CD8-positive, alpha-beta memory T cell (primary cell): ENCODE measurements at regions not wholly inside any gene's neighbourhood (a gene's known extent, or its start where the extent isn't known, plus 50 kb on each side); places are given as distances from the start of the nearest gene placed in this dataset.

Experiments
- CTCF ChIA-PET: fragments of 350-600 bp; sonication (Branson Sonifier 250); formaldehyde crosslinking; loops from one replicate; lab custom pipeline; 2021; ENCODE audit warnings: antibody characterized with exemption; lab: Charles Lee
- POLR2A ChIA-PET: fragments of 350-600 bp; sonication (Branson Sonifier 250); formaldehyde crosslinking; loops from one replicate; lab custom pipeline; 2021; ENCODE audit warnings: antibody characterized with exemption; lab: Charles Lee
- DNase-seq, 5 donors: peaks; one replicate each; pipeline versions ENCODE4 v3.0.0 to v3.0.0-alpha.2; 2020 to 2022; ENCODE audit warnings: mixed read lengths in 1 of 5
- H3K27ac ChIP-seq: one replicate; pipeline ENCODE4 v1.7.0; 2013; ENCODE audit warnings: low read depth, mild to moderate bottlenecking, low read length, moderate library complexity
- H3K27me3 ChIP-seq: 2 replicates; pipeline ENCODE4 v1.7.0; 2013; ENCODE audit warnings: low read length, mild to moderate bottlenecking; ENCODE audit not compliant: insufficient read depth, poor library complexity, severe bottlenecking
- H3K36me3 ChIP-seq: 2 replicates; pipeline ENCODE4 v1.7.0; 2013; ENCODE audit warnings: mild to moderate bottlenecking, low read length, moderate library complexity; ENCODE audit not compliant: insufficient read depth
- H3K4me1 ChIP-seq: 2 replicates; pipeline ENCODE4 v1.7.0; 2013; ENCODE audit warnings: mild to moderate bottlenecking, low read length, moderate library complexity; ENCODE audit not compliant: insufficient read depth
- H3K4me3 ChIP-seq: 2 replicates; pipeline ENCODE4 v1.7.0; 2013; ENCODE audit warnings: mild to moderate bottlenecking, low read length
- H3K9me3 ChIP-seq: 2 replicates; pipeline ENCODE4 v1.7.0; 2013; ENCODE audit warnings: mild to moderate bottlenecking, low read length
- H3K27ac Mint-ChIP-seq, 8 donors: one replicate each; pipeline ENCODE4 v1.8.0; 2020 to 2021; ENCODE audit warnings: mixed read lengths in 8 of 8, mild to moderate bottlenecking in 6 of 8, inconsistent platforms in 3 of 8, moderate library complexity in 3 of 8
- H3K27me3 Mint-ChIP-seq, 2 donors: one replicate each; pipeline ENCODE4 v1.8.0; 2020 to 2021; ENCODE audit warnings: mixed read lengths in 2 of 2, mild to moderate bottlenecking in 1 of 2, moderate library complexity in 1 of 2
- H3K36me3 Mint-ChIP-seq, 3 donors: one replicate each; pipeline ENCODE4 v1.8.0; 2020 to 2021; ENCODE audit warnings: mixed read lengths in 3 of 3, inconsistent platforms in 1 of 3, mild to moderate bottlenecking in 1 of 3
- H3K4me1 Mint-ChIP-seq, 3 donors: one replicate each; pipeline ENCODE4 v1.8.0; 2020 to 2021; ENCODE audit warnings: mixed read lengths in 3 of 3, inconsistent platforms in 1 of 3, mild to moderate bottlenecking in 1 of 3
- H3K4me3 Mint-ChIP-seq, 7 donors: one replicate each; pipeline ENCODE4 v1.8.0; 2020 to 2021; ENCODE audit warnings: mixed read lengths in 7 of 7, mild to moderate bottlenecking in 6 of 7, moderate library complexity in 4 of 7, inconsistent platforms in 2 of 7
- H3K9me3 Mint-ChIP-seq, 5 donors: one replicate each; pipeline ENCODE4 v1.8.0; 2020 to 2022; ENCODE audit warnings: mixed read lengths in 5 of 5, mild to moderate bottlenecking in 3 of 5, moderate library complexity in 2 of 5, inconsistent platforms in 1 of 5

- peaks cover 3 to 4% of the 10 kb centered on the region in 2 donors for H3K27me3 Mint-ChIP-seq
- H3K27me3 ChIP-seq = no peaks in the 10 kb centered on the region
- H3K9me3 Mint-ChIP-seq = no peaks in the 10 kb centered on the region
- H3K4me3 Mint-ChIP-seq = no peak overlapping the region
- no peaks in the 10 kb centered on the region for H3K36me3 ChIP-seq
- no peak overlapping the region for H3K27ac Mint-ChIP-seq
- ChIA-PET CTCF (no interaction called here), POLR2A (no interaction called here)
- H3K27ac ChIP-seq = no peak overlapping the region
- H3K4me1 Mint-ChIP-seq = no peaks in the 10 kb centered on the region
- no peaks in the 10 kb centered on the region for H3K4me1 ChIP-seq
- DNase-seq = no peak
- no peak overlapping the region for H3K4me3 ChIP-seq
- no peaks in the 10 kb centered on the region for H3K36me3 Mint-ChIP-seq
- no peaks in the 10 kb centered on the region for H3K9me3 ChIP-seq
These were observed 53.3 kb upstream of the LHFPL2 start for GRCh38 chr5:78701795-78702410.

DNA sequence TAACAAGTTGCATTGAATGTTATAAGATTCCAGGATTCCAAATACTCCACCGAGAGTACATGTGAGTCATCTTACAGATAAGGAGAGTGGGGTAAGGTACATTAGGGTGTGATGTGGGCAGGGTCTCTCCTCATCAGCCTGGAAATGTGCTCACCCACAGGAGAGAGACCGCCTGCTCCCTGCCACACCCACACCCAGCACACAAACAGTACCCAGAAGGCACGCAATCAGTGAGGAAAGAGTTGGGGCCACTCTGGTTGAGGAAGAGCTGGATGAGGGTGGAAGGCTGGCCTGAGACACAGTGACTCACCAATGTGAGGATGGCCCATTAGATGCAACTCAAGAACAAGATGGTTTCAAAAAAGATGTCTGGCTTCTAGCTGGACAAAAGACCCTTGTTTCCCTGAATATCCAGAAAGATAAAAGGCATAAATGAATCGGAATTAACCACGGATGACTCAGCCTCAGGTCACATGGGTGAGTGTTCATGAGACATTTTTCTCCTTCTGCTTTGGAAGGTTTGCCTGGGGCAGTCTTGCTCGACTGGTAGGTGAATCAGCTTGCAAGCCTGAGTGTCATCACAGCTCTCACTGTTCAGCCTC is 51.1 kb upstream of the LHFPL2 start:
- H3K4me1 ChIP-seq = no peaks in the 10 kb centered on the region
- Mint-ChIP-seq H3K27me3 (peaks cover 6 to 7% of the 10 kb centered on the region in 2 donors), H3K4me1 (no peaks in the 10 kb centered on the region), H3K36me3 (no peaks in the 10 kb centered on the region), H3K4me3 (no peak overlapping the region), H3K27ac (no peak overlapping the region), H3K9me3 (no peaks in the 10 kb centered on the region)
- DNase-seq = no peak
- POLR2A ChIA-PET = no interaction called here
- no peaks in the 10 kb centered on the region for H3K9me3 ChIP-seq
- CTCF ChIA-PET = no interaction called here
- no peak overlapping the region for H3K4me3 ChIP-seq
- no peaks in the 10 kb centered on the region for H3K27me3 ChIP-seq
- no peaks in the 10 kb centered on the region for H3K36me3 ChIP-seq
- no peak overlapping the region for H3K27ac ChIP-seq

- POLR2A ChIA-PET = no interaction called here
- peaks cover 6 to 8% of the 10 kb centered on the region in 2 donors for H3K27me3 Mint-ChIP-seq
These were observed 49.7 kb upstream of the LHFPL2 start for GRCh38 chr5:78698191-78698791.

More at GRCh38 chr5:78698191-78698791, 49.7 kb upstream of the LHFPL2 start:
- Mint-ChIP-seq H3K36me3 (no peaks in the 10 kb centered on the region), H3K27ac (no peak overlapping the region), H3K4me3 (no peak overlapping the region), H3K4me1 (no peaks in the 10 kb centered on the region), H3K9me3 (peaks cover 0 to under 1% (median 0%) of the 10 kb centered on the region in 5 donors)
- H3K4me3 ChIP-seq = no peak overlapping the region
- no peak overlapping the region for H3K27ac ChIP-seq
- no peak for DNase-seq
- no peaks in the 10 kb centered on the region for H3K36me3 ChIP-seq
- H3K27me3 ChIP-seq = no peaks in the 10 kb centered on the region
- no peaks in the 10 kb centered on the region for H3K4me1 ChIP-seq
- CTCF ChIA-PET = no interaction called here
- no peaks in the 10 kb centered on the region for H3K9me3 ChIP-seq
